Endothelial cell of umbilical vein (primary cell): ENCODE measurements at regions not wholly inside any gene's neighbourhood (a gene's known extent, or its start where the extent isn't known, plus 50 kb on each side); places are given as distances from the start of the nearest gene placed in this dataset.

ENCODE experiments used
- BruUV-seq: library from RNA; stranded (reverse); fragments of 400-500 nt; replicated peaks from 2 replicates; lab custom pipeline; 2021; lab: Mats Ljungman, UMichigan
- CTCF ChIA-PET: fragments of 300-600, 350-600 bp; sonication (Branson Sonifier 250); formaldehyde crosslinking; loops from one replicate; lab custom pipeline; 2021; ENCODE audit warnings: antibody characterized with exemption, inconsistent platforms; lab: Charles Lee
- POLR2A ChIA-PET: fragments of 300-600, 350-600 bp; sonication (Branson Sonifier 250); formaldehyde crosslinking; loops from one replicate; lab custom pipeline; 2021; ENCODE audit warnings: antibody characterized with exemption, inconsistent platforms; lab: Charles Lee
- DNase-seq: peaks from one replicate; pipeline ENCODE4 v3.0.0-alpha.2; 2011; ENCODE audit warnings: low read depth, low spot score
- FAIRE-seq: peaks from 2 replicates; lab custom pipeline; 2011; peaks lifted over from hg19 to GRCh38; lab: Jason Lieb, UNC
- H2AFZ ChIP-seq: 2 replicates; pipeline ENCODE4 v1.6.0; 2012; ENCODE audit warnings: low read depth, low read length, control low read depth, inconsistent platforms
- H3K27ac ChIP-seq: 2 replicates; pipeline ENCODE4 v1.5.1; 2011; ENCODE audit warnings: low read depth, mild to moderate bottlenecking, control low read depth, low read length, moderate library complexity; ENCODE audit not compliant: insufficient read depth
- H3K27me3 ChIP-seq, 2 experiments: 2 replicates each; pipeline versions ENCODE4 v1.6.0 to v1.6.1; 2011; ENCODE audit warnings: low read length in 2 of 2, mixed read lengths in 1 of 2; ENCODE audit not compliant: control insufficient read depth in 2 of 2, insufficient read depth in 2 of 2
- H3K36me3 ChIP-seq, 2 experiments: 2 replicates in 1 of 2; 3 replicates in 1 of 2; pipeline ENCODE4 v1.5.1; 2011; ENCODE audit warnings: low read length in 2 of 2, mild to moderate bottlenecking in 1 of 2, moderate library complexity in 1 of 2; ENCODE audit not compliant: control insufficient read depth in 2 of 2, insufficient read depth in 2 of 2; ENCODE audit errors: extremely low read depth in 1 of 2
- H3K4me1 ChIP-seq: 3 replicates; pipeline ENCODE4 v1.5.1; 2011; ENCODE audit warnings: mild to moderate bottlenecking, low read length; ENCODE audit not compliant: control insufficient read depth, insufficient read depth; ENCODE audit errors: extremely low read depth
- H3K4me2 ChIP-seq: 2 replicates; pipeline ENCODE4 v1.6.1; 2011; ENCODE audit warnings: low read length, control low read depth, mixed read lengths; ENCODE audit not compliant: insufficient read depth
- H3K4me3 ChIP-seq, 3 experiments: fragments of 200-600 bp in 1 of 3; sonication (generic), shearing (Covaris generic) in 1 of 3; replicated peaks in 1 of 3; 2 replicates each; pipeline ENCODE4 v1.5.1; 2011 to 2016; ENCODE audit warnings: control low read depth in 3 of 3, low read length in 3 of 3, mild to moderate bottlenecking in 2 of 3, inconsistent platforms in 1 of 3, low read depth in 1 of 3, moderate library complexity in 1 of 3; ENCODE audit not compliant: insufficient read depth in 1 of 3
- H3K79me2 ChIP-seq: 2 replicates; pipeline ENCODE4 v1.6.0; 2012; ENCODE audit warnings: low read length, inconsistent platforms; ENCODE audit not compliant: control insufficient read depth, insufficient read depth
- H3K9ac ChIP-seq: replicated peaks from 2 replicates; pipeline ENCODE3; 2011; ENCODE audit warnings: low read length, control low read depth; ENCODE audit not compliant: insufficient read depth; ENCODE audit errors: extremely low read depth
- H3K9me1 ChIP-seq: replicated peaks from 3 replicates; pipeline ENCODE4 v1.6.0; 2011; ENCODE audit warnings: mild to moderate bottlenecking, low read length; ENCODE audit not compliant: control insufficient read depth, insufficient read depth; ENCODE audit errors: extremely low read depth
- H3K9me3 ChIP-seq: replicated peaks from 2 replicates; pipeline ENCODE4 v1.5.1; 2012; ENCODE audit warnings: low read length, inconsistent platforms; ENCODE audit not compliant: control insufficient read depth, insufficient read depth
- H4K20me1 ChIP-seq: replicated peaks from 2 replicates; pipeline ENCODE3; 2011; ENCODE audit warnings: mild to moderate bottlenecking, low read length; ENCODE audit not compliant: control insufficient read depth, insufficient read depth; ENCODE audit errors: extremely low read depth
- CTCF ChIP-seq, 2 donors: IDR thresholded peaks; 1 replicate in 1 of 2; 2 replicates in 1 of 2; pipeline ENCODE4 v1.5.1; 2011; ENCODE audit warnings: low read length in 2 of 2, mild to moderate bottlenecking in 2 of 2, moderate library complexity in 2 of 2, control low read depth in 1 of 2, inconsistent platforms in 1 of 2, low read depth in 1 of 2; ENCODE audit not compliant: insufficient read depth in 1 of 2; ENCODE audit errors: extremely low read depth in 1 of 2
- EZH2 ChIP-seq: IDR thresholded peaks from 2 replicates; pipeline ENCODE4 v1.6.1; 2012; ENCODE audit warnings: borderline replicate concordance, low read depth, mild to moderate bottlenecking, moderate library complexity, low read length, inconsistent platforms; ENCODE audit not compliant: severe bottlenecking
- FOS ChIP-seq: IDR thresholded peaks from 2 replicates; pipeline ENCODE4 v1.6.1; 2011; ENCODE audit warnings: mild to moderate bottlenecking, low read length, moderate library complexity, borderline replicate concordance; ENCODE audit not compliant: insufficient read depth
- MYC ChIP-seq: IDR thresholded peaks from one replicate; pipeline ENCODE4 v1.6.1; 2011; ENCODE audit warnings: mild to moderate bottlenecking, low read depth, low read length
- POLR2A ChIP-seq: IDR thresholded peaks from 2 replicates; pipeline ENCODE4 v1.6.1; 2012; ENCODE audit warnings: low read depth, mild to moderate bottlenecking, control low read depth, low read length
- dilution Hi-C: fragments of 300-500 bp; cut with MboI; formaldehyde crosslinking; loops from one replicate; pipeline ENCODE4 v1.15.0; 2019; ENCODE audit warnings: low sequenced_read_pairs; ENCODE audit not compliant: extremely low pct_ligation_motif_present
- intact Hi-C: fragments of 100-400 bp; cut with micrococcal nuclease; formaldehyde crosslinking; loops from one replicate; pipeline ENCODE4 v1.10.0; 2022
- TF ChIP-seq, protein P1 (sequence below): IDR thresholded peaks from 2 replicates; pipeline ENCODE4 v1.6.1; 2011; ENCODE audit not compliant: insufficient read depth, insufficient read length

DNA sequence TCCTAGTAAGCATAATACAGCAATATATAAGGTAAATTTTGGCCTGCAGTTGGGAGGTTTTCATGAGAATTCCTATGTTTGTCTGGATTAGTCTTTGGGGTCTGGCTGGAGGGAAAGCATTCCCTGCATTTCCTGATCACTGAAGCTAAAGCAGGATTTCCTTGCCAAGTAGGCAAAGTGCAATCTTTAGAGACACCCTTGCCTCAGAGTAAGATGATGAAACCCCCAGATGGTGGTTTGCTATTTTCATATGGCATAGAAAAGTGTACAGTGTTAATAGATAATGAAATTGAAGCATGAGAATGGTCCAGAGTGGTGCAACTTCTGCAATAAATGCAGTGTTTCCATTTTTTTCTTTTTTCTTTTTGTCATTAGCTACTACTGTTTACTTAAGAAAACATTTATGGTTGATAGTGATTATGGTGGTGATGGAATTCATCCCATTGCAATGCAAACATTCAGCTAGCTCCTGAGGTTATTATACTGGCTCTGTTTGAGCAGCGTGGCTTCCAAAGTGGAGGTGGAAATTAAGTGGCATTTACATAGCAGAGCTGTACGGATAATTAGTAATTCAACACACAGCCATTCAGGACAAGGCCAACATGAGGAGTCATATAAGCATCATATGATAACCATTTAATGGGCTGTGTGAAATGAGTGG is 276.3 kb downstream of the DUSP6 start:
- Histone ChIP-seq H3K9me3 (no peaks in the 10 kb centered on the region), H3K27me3 (no peaks in the 10 kb centered on the region), H3K4me1 (peaks cover 16% of the 10 kb centered on the region), H3K4me2 (no peak overlapping the region), H3K9me1 (no peaks in the 10 kb centered on the region), H3K4me3 (no peak overlapping the region), H3K9ac (no peak overlapping the region), H3K27ac (no peak overlapping the region), H2AFZ (no peak overlapping the region), H3K79me2 (no peaks in the 10 kb centered on the region), H3K36me3 (no peaks in the 10 kb centered on the region), H4K20me1 (no peaks in the 10 kb centered on the region)
- no peak for FAIRE-seq
- no TSS peak for BruUV-seq
- no peak for TF ChIP-seq EZH2
- TF ChIP-seq MYC, result no peak
- TF ChIP-seq POLR2A, result no peak
- no peak for TF ChIP-seq CTCF (IDR thresholded peaks at IDR 0.05; ENCODE audit: extremely low read depth in 1 of 2, insufficient read depth in 1 of 2, low read depth in 1 of 2, low read length in 2 of 2)
- TF ChIP-seq FOS, result no peak
- intact Hi-C loops (no loop called here), dilution Hi-C loops (no loop called here)
- ChIA-PET CTCF (interaction anchor here (1.1 kb wide), 1 partner anchor 16 kb away, joined by 3 read pairs; no protein-coding TSS in a partner anchor), POLR2A (no interaction called here)
- DNase-seq, result no peak

DNA sequence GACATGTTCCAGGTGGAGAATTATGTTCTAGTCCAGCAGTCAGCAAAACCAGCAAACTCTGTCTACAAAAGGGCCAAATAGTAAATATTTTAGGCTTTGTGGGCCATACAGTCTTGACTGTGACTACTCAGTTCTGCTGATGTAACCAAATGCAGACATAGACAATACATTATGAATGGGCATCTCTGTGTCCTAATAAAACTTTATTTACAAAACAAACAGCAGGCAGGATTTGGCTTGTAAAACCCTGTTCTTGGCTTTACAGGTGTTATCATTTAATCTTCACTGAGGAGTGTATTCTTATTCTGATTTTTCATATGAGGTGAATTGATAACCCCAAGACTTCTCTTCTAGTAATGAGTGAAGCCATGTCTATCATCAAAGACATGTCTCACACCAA is 278.6 kb downstream of the DUSP6 start:
- intact Hi-C loops, result no loop called here
- ChIA-PET CTCF (interaction anchor here (0.8 to 1.3 kb wide), 2 partner anchors 12 to 389 kb away, joined by 3 read pairs; no protein-coding TSS in a partner anchor), POLR2A (no interaction called here)
- H3K27me3 ChIP-seq, result no peaks in the 10 kb centered on the region
- H3K4me2 ChIP-seq, result no peak overlapping the region
- dilution Hi-C loops, result no loop called here
- no peaks in the 10 kb centered on the region for H3K9me1 ChIP-seq
- TF ChIP-seq, protein P1, sequence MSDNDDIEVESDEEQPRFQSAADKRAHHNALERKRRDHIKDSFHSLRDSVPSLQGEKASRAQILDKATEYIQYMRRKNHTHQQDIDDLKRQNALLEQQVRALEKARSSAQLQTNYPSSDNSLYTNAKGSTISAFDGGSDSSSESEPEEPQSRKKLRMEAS, result no peak
- TF ChIP-seq FOS (no peak), MYC (no peak), EZH2 (no peak)
- BruUV-seq, result no TSS peak
- no peaks in the 10 kb centered on the region for H3K36me3 ChIP-seq
- no peak for FAIRE-seq
- H3K27ac ChIP-seq, result no peak overlapping the region
- H3K9me3 ChIP-seq, result no peaks in the 10 kb centered on the region
- peaks cover 9% of the 10 kb centered on the region for H3K4me1 ChIP-seq
- no peaks in the 10 kb centered on the region for H4K20me1 ChIP-seq
- H2AFZ ChIP-seq, result no peak overlapping the region
- no peak overlapping the region for H3K9ac ChIP-seq
- no peak overlapping the region for H3K4me3 ChIP-seq
- no peaks in the 10 kb centered on the region for H3K79me2 ChIP-seq
- no peak for DNase-seq
